HCT116 (cell line): ENCODE measurements at regions not wholly inside any gene's neighbourhood (a gene's known extent, or its start where the extent isn't known, plus 50 kb on each side); places are given as distances from the start of the nearest gene placed in this dataset.
"Not testable (repeated sequence)": the region's sequence is repeated elsewhere in the genome, so short reads cannot be mapped to it uniquely, and the experiment has no call there.

Experiments
- ATAC-seq: fragments of 200-7000 bp; cut with Tn5 transposase; 2 replicates; pipeline ENCODE4 v1.9.1; 2020; ENCODE audit warnings: mild to moderate bottlenecking, moderate library complexity
- BruUV-seq: library from RNA; stranded (reverse); fragments of 400-500 nt; replicated peaks from 2 replicates; lab custom pipeline; 2021; lab: Mats Ljungman, UMichigan
- CTCF ChIA-PET: fragments of 300-600 bp; sonication (Branson Sonifier 250); formaldehyde crosslinking; loops from one replicate; lab custom pipeline; 2021; ENCODE audit warnings: antibody characterized with exemption; lab: Charles Lee
- POLR2A ChIA-PET: fragments of 300-600, 350-600 bp; sonication (Branson Sonifier 250); formaldehyde crosslinking; loops from one replicate; lab custom pipeline; 2021; ENCODE audit warnings: antibody characterized with exemption; lab: Charles Lee
- RAD21 ChIA-PET, 2 experiments: fragments of 300-600 bp; sonication (Branson Sonifier 250); formaldehyde crosslinking; loops; one replicate each; lab custom pipeline; 2023; ENCODE audit warnings: low total read pairs in 2 of 2; ENCODE audit not compliant: uncharacterized antibody in 2 of 2, unreplicated experiment in 2 of 2, low non-redundant PET in 1 of 2; lab: Charles Lee
- DNase-seq: peaks from one replicate; pipeline ENCODE4 v3.0.0-alpha.2; 2010; ENCODE audit warnings: low read depth, low spot score
- H2AFZ ChIP-seq: fragments of 200-600 bp; shearing (Covaris generic), sonication (generic); 2 replicates; pipeline ENCODE4 v1.6.1; 2017; ENCODE audit warnings: low read depth, mixed run types, mixed read lengths, antibody characterized with exemption, low read length; ENCODE audit not compliant: poor library complexity, severe bottlenecking
- H3K27ac ChIP-seq: 2 replicates; pipeline ENCODE4 v1.5.1; 2012; ENCODE audit warnings: low read depth, low read length
- H3K27me3 ChIP-seq: fragments of 200-600 bp; sonication (generic); 2 replicates; pipeline ENCODE4 v1.6.1; 2016; ENCODE audit warnings: mixed run types, low read length, mixed read lengths; ENCODE audit not compliant: insufficient read depth
- H3K36me3 ChIP-seq, 2 experiments: fragments of 200-500 bp in 1 of 2; fragments of 200-600 bp in 1 of 2; sonication (Bioruptor generic) in 1 of 2; sonication (generic) in 1 of 2; 2 replicates each; pipeline versions ENCODE4 v1.5.1 to v1.6.1; 2014 to 2016; ENCODE audit warnings: low read length in 2 of 2, inconsistent platforms in 1 of 2, mixed read lengths in 1 of 2, mixed run types in 1 of 2; ENCODE audit not compliant: insufficient read depth in 2 of 2, control insufficient read depth in 1 of 2
- H3K4me1 ChIP-seq, 2 experiments: fragments of 200-600 bp in 1 of 2; sonication (generic) in 1 of 2; 2 replicates each; pipeline versions ENCODE4 v1.5.1 to v1.6.1; 2012 to 2017; ENCODE audit warnings: low read length in 2 of 2, inconsistent platforms in 1 of 2, mild to moderate bottlenecking in 1 of 2, mixed read lengths in 1 of 2, mixed run types in 1 of 2, moderate library complexity in 1 of 2; ENCODE audit not compliant: insufficient read depth in 2 of 2, control insufficient read depth in 1 of 2
- H3K4me2 ChIP-seq: fragments of 200-600 bp; sonication (generic); 2 replicates; pipeline ENCODE4 v1.6.1; 2017; ENCODE audit warnings: mixed run types, low read length, mixed read lengths
- H3K4me3 ChIP-seq, 2 experiments: fragments of 200-600 bp in 1 of 2; sonication (generic) in 1 of 2; replicated peaks in 1 of 2; 2 replicates each; pipeline ENCODE4 v1.5.1; 2011 to 2016; ENCODE audit warnings: low read length in 2 of 2, control low read depth in 1 of 2, low read depth in 1 of 2, mild to moderate bottlenecking in 1 of 2, mixed read lengths in 1 of 2, mixed run types in 1 of 2
- H3K79me2 ChIP-seq: fragments of 200-600 bp; sonication (generic); 2 replicates; pipeline ENCODE4 v1.6.1; 2017; ENCODE audit warnings: mild to moderate bottlenecking, mixed run types, low read length, moderate library complexity, mixed read lengths; ENCODE audit not compliant: insufficient read depth
- H3K9ac ChIP-seq: fragments of 200-600 bp; sonication (generic); 2 replicates; pipeline ENCODE4 v1.6.1; 2016; ENCODE audit warnings: low read length, mixed read lengths
- H3K9me2 ChIP-seq: fragments of 200-600 bp; sonication (generic), shearing (Covaris generic); 2 replicates; pipeline ENCODE4 v1.6.1; 2017; ENCODE audit warnings: mixed run types, mild to moderate bottlenecking, moderate library complexity; ENCODE audit not compliant: insufficient read depth
- H3K9me3 ChIP-seq, 2 experiments: fragments of 200-500 bp in 1 of 2; fragments of 200-600 bp in 1 of 2; sonication (Bioruptor generic) in 1 of 2; sonication (generic) in 1 of 2; 2 replicates each; pipeline ENCODE4 v1.6.1; 2014 to 2017; ENCODE audit warnings: low read length in 2 of 2, mixed read lengths in 2 of 2, inconsistent platforms in 1 of 2, low read depth in 1 of 2, mild to moderate bottlenecking in 1 of 2, mixed run types in 1 of 2, moderate library complexity in 1 of 2; ENCODE audit not compliant: control insufficient read depth in 1 of 2, insufficient read depth in 1 of 2
- H4K20me1 ChIP-seq: fragments of 200-600 bp; sonication (generic), shearing (Covaris generic); 2 replicates; pipeline ENCODE4 v1.6.1; 2017; ENCODE audit warnings: mixed run types, mild to moderate bottlenecking, moderate library complexity; ENCODE audit not compliant: insufficient read depth
- CEBPB ChIP-seq: IDR thresholded peaks from 2 replicates; pipeline ENCODE4 v1.6.1; 2012; ENCODE audit warnings: low read depth
- EZH2phosphoT487 ChIP-seq: fragments of 200-600 bp; IDR thresholded peaks from 2 replicates; pipeline ENCODE4 v1.6.1; 2018; ENCODE audit warnings: antibody characterized with exemption, borderline replicate concordance
- RAD21 ChIP-seq: IDR thresholded peaks from 2 replicates; pipeline ENCODE4 v1.6.1; 2012; ENCODE audit warnings: low read depth, mild to moderate bottlenecking
- SP1 ChIP-seq: IDR thresholded peaks from 2 replicates; pipeline ENCODE4 v1.6.1; 2012; ENCODE audit warnings: low read depth
- SRF ChIP-seq: IDR thresholded peaks from 2 replicates; pipeline ENCODE4 v1.6.1; 2012; ENCODE audit warnings: low read depth
- intact Hi-C: fragments of 100-400 bp; cut with micrococcal nuclease; formaldehyde crosslinking; loops from 2 replicates; pipeline ENCODE4 v1.10.0; 2022
- TF ChIP-seq, protein P1 (sequence below): IDR thresholded peaks from 2 replicates; pipeline ENCODE4 v1.6.1; 2011; ENCODE audit warnings: mild to moderate bottlenecking, low read length, moderate library complexity; ENCODE audit not compliant: insufficient replicate concordance; ENCODE audit errors: extremely low read depth

DNA sequence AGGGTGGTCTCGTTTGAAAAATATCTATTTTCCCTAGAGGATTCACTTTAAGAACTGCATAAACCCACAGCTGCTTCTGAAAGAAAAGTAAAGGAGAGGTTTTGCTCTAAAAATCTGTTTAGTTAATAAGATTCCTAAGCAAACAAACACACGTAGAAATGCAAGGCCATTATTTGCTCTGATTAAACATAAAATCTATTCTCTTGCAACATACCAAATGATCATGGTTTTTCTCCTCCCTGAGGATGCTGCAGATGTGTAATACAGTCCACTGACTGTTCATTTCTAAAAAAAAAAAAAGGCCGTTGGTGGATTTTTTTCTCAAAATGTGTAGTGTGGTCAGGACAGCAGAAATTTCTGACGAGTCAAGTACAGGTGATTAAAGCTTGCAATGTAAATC is 98.6 kb downstream of the BUB3 start:
- H2AFZ ChIP-seq: no peak overlapping the region
- no TSS peak for BruUV-seq
- no peaks in the 10 kb centered on the region for H3K79me2 ChIP-seq
- no peaks in the 10 kb centered on the region for H3K27me3 ChIP-seq
- POLR2A ChIA-PET: no interaction called here
- ATAC-seq: no peak
- no peak overlapping the region for H3K27ac ChIP-seq
- H3K36me3 ChIP-seq: no peaks in the 10 kb centered on the region
- DNase-seq: no peak
- H3K4me2 ChIP-seq: no peak overlapping the region
- H3K9ac ChIP-seq: no peak overlapping the region
- TF ChIP-seq SRF: no peak
- no peak for TF ChIP-seq CEBPB
- no peak for TF ChIP-seq RAD21
- TF ChIP-seq, protein P1, sequence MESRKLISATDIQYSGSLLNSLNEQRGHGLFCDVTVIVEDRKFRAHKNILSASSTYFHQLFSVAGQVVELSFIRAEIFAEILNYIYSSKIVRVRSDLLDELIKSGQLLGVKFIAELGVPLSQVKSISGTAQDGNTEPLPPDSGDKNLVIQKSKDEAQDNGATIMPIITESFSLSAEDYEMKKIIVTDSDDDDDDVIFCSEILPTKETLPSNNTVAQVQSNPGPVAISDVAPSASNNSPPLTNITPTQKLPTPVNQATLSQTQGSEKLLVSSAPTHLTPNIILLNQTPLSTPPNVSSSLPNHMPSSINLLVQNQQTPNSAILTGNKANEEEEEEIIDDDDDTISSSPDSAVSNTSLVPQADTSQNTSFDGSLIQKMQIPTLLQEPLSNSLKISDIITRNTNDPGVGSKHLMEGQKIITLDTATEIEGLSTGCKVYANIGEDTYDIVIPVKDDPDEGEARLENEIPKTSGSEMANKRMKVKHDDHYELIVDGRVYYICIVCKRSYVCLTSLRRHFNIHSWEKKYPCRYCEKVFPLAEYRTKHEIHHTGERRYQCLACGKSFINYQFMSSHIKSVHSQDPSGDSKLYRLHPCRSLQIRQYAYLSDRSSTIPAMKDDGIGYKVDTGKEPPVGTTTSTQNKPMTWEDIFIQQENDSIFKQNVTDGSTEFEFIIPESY: no peak
- TF ChIP-seq SP1: no peak
- TF ChIP-seq EZH2phosphoT487: no peak
- no peaks in the 10 kb centered on the region for H3K4me1 ChIP-seq
- H3K9me2 ChIP-seq: no peaks in the 10 kb centered on the region
- peaks cover 0 to 5% of the 10 kb centered on the region in 2 experiments; a peak in 1 of 4 replicates for H3K9me3 ChIP-seq
- no peaks in the 10 kb centered on the region for H4K20me1 ChIP-seq
- RAD21 ChIA-PET: no interaction called here
- CTCF ChIA-PET: no interaction called here
- intact Hi-C loops: no loop called here
- H3K4me3 ChIP-seq: no peak overlapping the region

DNA sequence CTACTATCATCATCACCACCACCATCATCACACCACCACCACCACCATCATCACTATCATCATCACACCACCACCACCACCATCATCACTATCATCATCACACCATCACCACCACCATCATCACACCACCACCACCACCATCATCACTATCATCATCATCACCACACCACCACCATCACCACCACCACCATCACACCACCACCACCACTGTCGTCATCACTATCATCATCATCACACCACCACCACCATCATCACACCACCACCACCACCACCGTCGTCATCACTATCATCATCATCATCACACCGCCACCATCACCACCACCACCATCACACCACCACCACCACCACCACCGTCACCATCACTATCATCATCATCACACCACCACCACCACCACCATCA is 100.1 kb downstream of the BUB3 start:
- POLR2A ChIA-PET, H3K4me3 ChIP-seq, RAD21 ChIA-PET, H4K20me1 ChIP-seq, H3K27me3 ChIP-seq, H3K27ac ChIP-seq, H3K9me3 ChIP-seq, H3K9ac ChIP-seq, CTCF ChIA-PET, H3K4me2 ChIP-seq, ATAC-seq, H3K79me2 ChIP-seq, H3K36me3 ChIP-seq, intact Hi-C loops, BruUV-seq, H3K9me2 ChIP-seq, DNase-seq, H2AFZ ChIP-seq, H3K4me1 ChIP-seq: not testable (repeated sequence)
